H1 (cell line): ENCODE measurements at regions not wholly inside any gene's neighbourhood (a gene's known extent, or its start where the extent isn't known, plus 50 kb on each side); places are given as distances from the start of the nearest gene placed in this dataset.

ENCODE experiments used
- POU5F1 ChIP-seq: IDR thresholded peaks from 2 replicates; pipeline ENCODE4 v1.6.1; 2011; ENCODE audit warnings: low read depth, mild to moderate bottlenecking, low read length, moderate library complexity
- TF ChIP-seq, protein P1 (sequence below): fragments of 300-600 bp; sonication (generic); IDR thresholded peaks from 2 replicates; pipeline ENCODE4 v1.7.1; 2012; ENCODE audit warnings: low read length, moderate library complexity, mild to moderate bottlenecking, inconsistent platforms; ENCODE audit not compliant: insufficient replicate concordance

DNA sequence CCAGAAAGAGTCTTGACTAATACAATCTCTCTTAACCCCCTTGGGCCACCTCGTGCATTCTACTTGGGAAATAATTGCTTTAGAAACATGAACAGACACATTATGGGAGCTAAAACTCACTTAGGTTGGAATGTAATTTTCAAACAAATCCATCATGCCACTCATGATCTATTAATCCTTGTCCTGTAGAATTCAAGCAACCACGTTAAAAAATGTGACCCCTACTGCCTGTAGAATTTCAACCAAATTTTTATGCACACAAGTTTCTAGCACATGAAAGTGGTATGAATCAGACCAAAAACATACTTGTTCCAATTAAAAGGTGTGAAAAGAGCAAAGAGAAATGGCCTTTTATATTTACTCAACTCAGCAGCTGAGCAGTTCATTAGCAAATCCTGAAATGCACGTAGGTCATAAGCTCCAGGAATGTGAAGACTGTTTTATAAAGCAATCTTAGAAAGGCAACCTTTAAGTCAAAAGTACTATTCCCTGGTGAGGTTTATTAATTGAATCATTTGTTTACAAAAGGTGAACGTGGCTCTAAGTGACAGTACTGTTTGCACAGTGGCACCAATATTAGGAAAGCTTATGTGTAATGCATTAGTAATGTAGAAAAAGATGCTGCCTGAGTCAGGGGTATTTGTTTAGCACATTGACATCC, 459.4 kb upstream of the UBE2E3 start (continued):
- TF ChIP-seq, protein P1, sequence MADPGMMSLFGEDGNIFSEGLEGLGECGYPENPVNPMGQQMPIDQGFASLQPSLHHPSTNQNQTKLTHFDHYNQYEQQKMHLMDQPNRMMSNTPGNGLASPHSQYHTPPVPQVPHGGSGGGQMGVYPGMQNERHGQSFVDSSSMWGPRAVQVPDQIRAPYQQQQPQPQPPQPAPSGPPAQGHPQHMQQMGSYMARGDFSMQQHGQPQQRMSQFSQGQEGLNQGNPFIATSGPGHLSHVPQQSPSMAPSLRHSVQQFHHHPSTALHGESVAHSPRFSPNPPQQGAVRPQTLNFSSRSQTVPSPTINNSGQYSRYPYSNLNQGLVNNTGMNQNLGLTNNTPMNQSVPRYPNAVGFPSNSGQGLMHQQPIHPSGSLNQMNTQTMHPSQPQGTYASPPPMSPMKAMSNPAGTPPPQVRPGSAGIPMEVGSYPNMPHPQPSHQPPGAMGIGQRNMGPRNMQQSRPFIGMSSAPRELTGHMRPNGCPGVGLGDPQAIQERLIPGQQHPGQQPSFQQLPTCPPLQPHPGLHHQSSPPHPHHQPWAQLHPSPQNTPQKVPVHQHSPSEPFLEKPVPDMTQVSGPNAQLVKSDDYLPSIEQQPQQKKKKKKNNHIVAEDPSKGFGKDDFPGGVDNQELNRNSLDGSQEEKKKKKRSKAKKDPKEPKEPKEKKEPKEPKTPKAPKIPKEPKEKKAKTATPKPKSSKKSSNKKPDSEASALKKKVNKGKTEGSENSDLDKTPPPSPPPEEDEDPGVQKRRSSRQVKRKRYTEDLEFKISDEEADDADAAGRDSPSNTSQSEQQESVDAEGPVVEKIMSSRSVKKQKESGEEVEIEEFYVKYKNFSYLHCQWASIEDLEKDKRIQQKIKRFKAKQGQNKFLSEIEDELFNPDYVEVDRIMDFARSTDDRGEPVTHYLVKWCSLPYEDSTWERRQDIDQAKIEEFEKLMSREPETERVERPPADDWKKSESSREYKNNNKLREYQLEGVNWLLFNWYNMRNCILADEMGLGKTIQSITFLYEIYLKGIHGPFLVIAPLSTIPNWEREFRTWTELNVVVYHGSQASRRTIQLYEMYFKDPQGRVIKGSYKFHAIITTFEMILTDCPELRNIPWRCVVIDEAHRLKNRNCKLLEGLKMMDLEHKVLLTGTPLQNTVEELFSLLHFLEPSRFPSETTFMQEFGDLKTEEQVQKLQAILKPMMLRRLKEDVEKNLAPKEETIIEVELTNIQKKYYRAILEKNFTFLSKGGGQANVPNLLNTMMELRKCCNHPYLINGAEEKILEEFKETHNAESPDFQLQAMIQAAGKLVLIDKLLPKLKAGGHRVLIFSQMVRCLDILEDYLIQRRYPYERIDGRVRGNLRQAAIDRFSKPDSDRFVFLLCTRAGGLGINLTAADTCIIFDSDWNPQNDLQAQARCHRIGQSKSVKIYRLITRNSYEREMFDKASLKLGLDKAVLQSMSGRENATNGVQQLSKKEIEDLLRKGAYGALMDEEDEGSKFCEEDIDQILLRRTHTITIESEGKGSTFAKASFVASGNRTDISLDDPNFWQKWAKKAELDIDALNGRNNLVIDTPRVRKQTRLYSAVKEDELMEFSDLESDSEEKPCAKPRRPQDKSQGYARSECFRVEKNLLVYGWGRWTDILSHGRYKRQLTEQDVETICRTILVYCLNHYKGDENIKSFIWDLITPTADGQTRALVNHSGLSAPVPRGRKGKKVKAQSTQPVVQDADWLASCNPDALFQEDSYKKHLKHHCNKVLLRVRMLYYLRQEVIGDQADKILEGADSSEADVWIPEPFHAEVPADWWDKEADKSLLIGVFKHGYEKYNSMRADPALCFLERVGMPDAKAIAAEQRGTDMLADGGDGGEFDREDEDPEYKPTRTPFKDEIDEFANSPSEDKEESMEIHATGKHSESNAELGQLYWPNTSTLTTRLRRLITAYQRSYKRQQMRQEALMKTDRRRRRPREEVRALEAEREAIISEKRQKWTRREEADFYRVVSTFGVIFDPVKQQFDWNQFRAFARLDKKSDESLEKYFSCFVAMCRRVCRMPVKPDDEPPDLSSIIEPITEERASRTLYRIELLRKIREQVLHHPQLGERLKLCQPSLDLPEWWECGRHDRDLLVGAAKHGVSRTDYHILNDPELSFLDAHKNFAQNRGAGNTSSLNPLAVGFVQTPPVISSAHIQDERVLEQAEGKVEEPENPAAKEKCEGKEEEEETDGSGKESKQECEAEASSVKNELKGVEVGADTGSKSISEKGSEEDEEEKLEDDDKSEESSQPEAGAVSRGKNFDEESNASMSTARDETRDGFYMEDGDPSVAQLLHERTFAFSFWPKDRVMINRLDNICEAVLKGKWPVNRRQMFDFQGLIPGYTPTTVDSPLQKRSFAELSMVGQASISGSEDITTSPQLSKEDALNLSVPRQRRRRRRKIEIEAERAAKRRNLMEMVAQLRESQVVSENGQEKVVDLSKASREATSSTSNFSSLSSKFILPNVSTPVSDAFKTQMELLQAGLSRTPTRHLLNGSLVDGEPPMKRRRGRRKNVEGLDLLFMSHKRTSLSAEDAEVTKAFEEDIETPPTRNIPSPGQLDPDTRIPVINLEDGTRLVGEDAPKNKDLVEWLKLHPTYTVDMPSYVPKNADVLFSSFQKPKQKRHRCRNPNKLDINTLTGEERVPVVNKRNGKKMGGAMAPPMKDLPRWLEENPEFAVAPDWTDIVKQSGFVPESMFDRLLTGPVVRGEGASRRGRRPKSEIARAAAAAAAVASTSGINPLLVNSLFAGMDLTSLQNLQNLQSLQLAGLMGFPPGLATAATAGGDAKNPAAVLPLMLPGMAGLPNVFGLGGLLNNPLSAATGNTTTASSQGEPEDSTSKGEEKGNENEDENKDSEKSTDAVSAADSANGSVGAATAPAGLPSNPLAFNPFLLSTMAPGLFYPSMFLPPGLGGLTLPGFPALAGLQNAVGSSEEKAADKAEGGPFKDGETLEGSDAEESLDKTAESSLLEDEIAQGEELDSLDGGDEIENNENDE, result no peak
- no peak for TF ChIP-seq POU5F1
- TF ChIP-seq, all 59 proteins: peak for 0
